C4-2B (cell line): ENCODE measurements at regions not wholly inside any gene's neighbourhood (a gene's known extent, or its start where the extent isn't known, plus 50 kb on each side); places are given as distances from the start of the nearest gene placed in this dataset.

Experiments used
- CTCF ChIP-seq: fragments of 450-650 bp; conservative IDR thresholded peaks from 2 replicates; pipeline ENCODE4 v1.5.1; 2017; ENCODE audit warnings: mild to moderate bottlenecking
- ZFX ChIP-seq: fragments of 450-650 bp; IDR thresholded peaks from 2 replicates; pipeline ENCODE4 v1.6.1; 2017

- TF ChIP-seq CTCF, result no peak
- TF ChIP-seq ZFX, result no peak
Observed at GRCh38 chr2:129480790-129481189, 498.7 kb upstream of the RAB6C start.
